Coronary artery (tissue), 2 donors: ENCODE measurements at regions not wholly inside any gene's neighbourhood (a gene's known extent, or its start where the extent isn't known, plus 50 kb on each side); places are given as distances from the start of the nearest gene placed in this dataset.
A peak's percentile ranks its signal among the peaks of the same experiment; 100 is the strongest.

Source experiments
- DNase-seq: peaks from one replicate; pipeline ENCODE4 v3.0.0-alpha.2; 2017; ENCODE audit warnings: low spot score
- H3K27ac ChIP-seq, 2 donors: fragments of 200-600 bp; sonication (generic); one replicate each; pipeline ENCODE4 v1.5.1; 2016 to 2019
- H3K4me3 ChIP-seq: fragments of 200-600 bp; sonication (generic); 2 replicates; pipeline ENCODE4 v1.5.1; 2016; ENCODE audit warnings: mild to moderate bottlenecking, moderate library complexity
- TF ChIP-seq, protein P1 (sequence below): fragments of 200-600 bp; sonication (generic); IDR thresholded peaks from one replicate; pipeline ENCODE4 v1.5.1; 2019; ENCODE audit warnings: antibody characterized with exemption

- H3K4me3 ChIP-seq: no peak overlapping the region
- TF ChIP-seq, protein P1, sequence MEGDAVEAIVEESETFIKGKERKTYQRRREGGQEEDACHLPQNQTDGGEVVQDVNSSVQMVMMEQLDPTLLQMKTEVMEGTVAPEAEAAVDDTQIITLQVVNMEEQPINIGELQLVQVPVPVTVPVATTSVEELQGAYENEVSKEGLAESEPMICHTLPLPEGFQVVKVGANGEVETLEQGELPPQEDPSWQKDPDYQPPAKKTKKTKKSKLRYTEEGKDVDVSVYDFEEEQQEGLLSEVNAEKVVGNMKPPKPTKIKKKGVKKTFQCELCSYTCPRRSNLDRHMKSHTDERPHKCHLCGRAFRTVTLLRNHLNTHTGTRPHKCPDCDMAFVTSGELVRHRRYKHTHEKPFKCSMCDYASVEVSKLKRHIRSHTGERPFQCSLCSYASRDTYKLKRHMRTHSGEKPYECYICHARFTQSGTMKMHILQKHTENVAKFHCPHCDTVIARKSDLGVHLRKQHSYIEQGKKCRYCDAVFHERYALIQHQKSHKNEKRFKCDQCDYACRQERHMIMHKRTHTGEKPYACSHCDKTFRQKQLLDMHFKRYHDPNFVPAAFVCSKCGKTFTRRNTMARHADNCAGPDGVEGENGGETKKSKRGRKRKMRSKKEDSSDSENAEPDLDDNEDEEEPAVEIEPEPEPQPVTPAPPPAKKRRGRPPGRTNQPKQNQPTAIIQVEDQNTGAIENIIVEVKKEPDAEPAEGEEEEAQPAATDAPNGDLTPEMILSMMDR: no peak
- H3K27ac ChIP-seq: no peak overlapping the region
- no peak for DNase-seq
Observed at GRCh38 chr11:91147885-91148284, 925.0 kb upstream of the CHORDC1 start.

GRCh38 chr11:91141655-91142054 is 918.8 kb upstream of the CHORDC1 start:
- DNase-seq: no peak
- no peak overlapping the region for H3K27ac ChIP-seq
- no peak overlapping the region for H3K4me3 ChIP-seq
- TF ChIP-seq, protein P1: no peak

- DNase-seq: no peak
- Histone ChIP-seq H3K4me3 (no peak overlapping the region), H3K27ac (no peak overlapping the region)
- TF ChIP-seq, protein P1: no peak
Observed at GRCh38 chr11:91136631-91137030, 913.8 kb upstream of the CHORDC1 start.

- Histone ChIP-seq H3K4me3 (peak overlapping the region; percentile 7), H3K27ac (peak overlapping the region; percentile 66 to 72)
- DNase-seq: no peak
- TF ChIP-seq, protein P1: no peak
Observed at GRCh38 chr11:91133361-91133760, 910.5 kb upstream of the CHORDC1 start.

DNA sequence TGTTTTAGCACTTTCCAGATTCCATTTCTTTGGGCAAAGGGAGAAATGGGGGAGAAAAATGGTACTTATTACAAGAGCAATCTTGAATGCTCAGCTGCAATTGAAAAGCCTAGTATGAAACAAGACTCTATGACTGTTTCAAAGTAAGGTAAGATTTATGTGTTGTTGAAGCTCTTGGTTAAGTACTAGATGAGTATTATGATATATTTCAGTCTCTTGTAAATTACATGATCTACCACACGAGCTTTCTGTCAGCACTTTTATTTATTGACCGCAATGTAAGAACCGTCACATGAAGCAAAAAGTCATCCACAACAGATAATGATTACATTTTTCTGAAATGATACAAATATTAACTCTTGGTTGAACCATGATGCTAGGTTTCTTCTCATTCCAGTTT is 906.7 kb upstream of the CHORDC1 start:
- TF ChIP-seq, protein P1: no peak
- DNase-seq: no peak
- H3K27ac ChIP-seq: no peak overlapping the region
- no peak overlapping the region for H3K4me3 ChIP-seq

- Histone ChIP-seq H3K4me3 (no peak overlapping the region), H3K27ac (no peak overlapping the region)
- no peak for DNase-seq
- TF ChIP-seq, protein P1: no peak
Observed at GRCh38 chr11:91124363-91124762, 901.5 kb upstream of the CHORDC1 start.

- no peak for DNase-seq
- Histone ChIP-seq H3K4me3 (no peak overlapping the region), H3K27ac (no peak overlapping the region)
- TF ChIP-seq, protein P1: no peak
Observed at GRCh38 chr11:91115116-91115515, 892.3 kb upstream of the CHORDC1 start.
